ENCODE measurements at regions not wholly inside any gene's neighbourhood (a gene's known extent, or its start where the extent isn't known, plus 50 kb on each side); places are given as distances from the start of the nearest gene placed in this dataset.

DNA sequence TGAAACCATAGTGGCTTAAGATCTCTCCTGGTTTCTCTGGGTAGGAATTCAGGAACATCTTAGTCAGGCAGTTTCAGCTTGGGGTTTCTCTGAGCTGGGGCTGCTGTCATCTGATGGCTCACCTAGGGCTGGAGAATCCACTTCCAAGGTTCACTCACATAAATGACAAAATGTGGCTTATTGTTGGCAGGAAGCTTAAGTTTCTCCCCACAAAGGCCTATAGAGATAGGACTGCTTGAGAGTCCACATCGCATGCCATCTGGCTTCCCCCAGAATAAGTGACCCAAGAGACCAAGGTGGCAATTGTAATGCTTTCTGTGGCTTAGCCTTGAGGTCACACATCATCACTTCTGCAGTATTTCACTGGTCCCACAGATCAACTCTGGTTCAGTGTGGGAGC, 131.4 kb downstream of the EDN1 start:
- H3K27ac ChIP-seq: no peak overlapping the region
- DNase-seq (ENCODE audit: low spot score in 2 of 2): no peak
- H3K36me3 ChIP-seq: no peaks in the 10 kb centered on the region
- no peaks in the 10 kb centered on the region for H3K4me1 ChIP-seq
- intact Hi-C loops (cut with DNase I; ENCODE audit: low total_unique reads): no loop called here
- no peaks in the 10 kb centered on the region for H3K9me3 ChIP-seq
- H3K4me3 ChIP-seq: no peak overlapping the region
- no peaks in the 10 kb centered on the region for H3K27me3 ChIP-seq
- TF ChIP-seq POLR2AphosphoS5 (IDR thresholded peaks at IDR 0.05) (no peak), CTCF (IDR thresholded peaks at IDR 0.05) (no peak)

DNA sequence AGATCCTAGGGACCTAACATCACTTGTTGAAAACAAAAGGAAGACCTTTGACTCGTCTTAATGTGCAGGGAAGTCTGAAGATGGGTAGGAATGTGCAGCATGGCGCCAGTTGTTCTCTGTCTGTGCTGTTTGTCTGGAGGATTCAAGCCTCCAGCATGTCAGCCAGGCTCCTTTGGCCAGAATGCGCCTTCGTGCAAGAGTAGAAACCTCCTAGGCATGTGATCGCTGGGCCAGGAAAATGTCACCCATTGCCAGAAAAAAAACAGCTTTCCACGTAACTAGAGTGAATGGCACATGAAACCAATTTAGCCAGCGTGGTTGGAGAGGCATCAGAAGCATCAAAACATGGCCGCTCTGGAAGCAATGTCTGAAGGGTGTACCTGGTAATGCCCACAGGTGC, 132.7 kb downstream of the EDN1 start:
- TF ChIP-seq POLR2A (IDR thresholded peaks at IDR 0.05) (no peak), CTCF (IDR thresholded peaks at IDR 0.05) (no peak), POLR2AphosphoS5 (IDR thresholded peaks at IDR 0.05) (no peak)
- Histone ChIP-seq H3K36me3 (no peaks in the 10 kb centered on the region), H3K4me3 (no peak overlapping the region), H3K27me3 (no peaks in the 10 kb centered on the region), H3K4me1 (no peaks in the 10 kb centered on the region), H3K27ac (no peak overlapping the region), H3K9me3 (no peaks in the 10 kb centered on the region)
- no peak for DNase-seq (ENCODE audit: low spot score in 2 of 2)
- intact Hi-C loops (cut with DNase I; ENCODE audit: low total_unique reads): no loop called here

GRCh38 chr6:12423832-12424231, 133.7 kb downstream of the EDN1 start:
- TF ChIP-seq POLR2A (IDR thresholded peaks at IDR 0.05) (no peak), POLR2AphosphoS5 (IDR thresholded peaks at IDR 0.05) (no peak), CTCF (IDR thresholded peaks at IDR 0.05) (no peak)
- intact Hi-C loops (cut with DNase I; ENCODE audit: low total_unique reads): no loop called here
- H3K27ac ChIP-seq: no peak overlapping the region
- DNase-seq (ENCODE audit: low spot score in 2 of 2): no peak
- no peak overlapping the region for H3K4me3 ChIP-seq
- H3K4me1 ChIP-seq: no peaks in the 10 kb centered on the region
- H3K27me3 ChIP-seq: no peaks in the 10 kb centered on the region
- H3K9me3 ChIP-seq: no peaks in the 10 kb centered on the region
- H3K36me3 ChIP-seq: no peaks in the 10 kb centered on the region

DNA sequence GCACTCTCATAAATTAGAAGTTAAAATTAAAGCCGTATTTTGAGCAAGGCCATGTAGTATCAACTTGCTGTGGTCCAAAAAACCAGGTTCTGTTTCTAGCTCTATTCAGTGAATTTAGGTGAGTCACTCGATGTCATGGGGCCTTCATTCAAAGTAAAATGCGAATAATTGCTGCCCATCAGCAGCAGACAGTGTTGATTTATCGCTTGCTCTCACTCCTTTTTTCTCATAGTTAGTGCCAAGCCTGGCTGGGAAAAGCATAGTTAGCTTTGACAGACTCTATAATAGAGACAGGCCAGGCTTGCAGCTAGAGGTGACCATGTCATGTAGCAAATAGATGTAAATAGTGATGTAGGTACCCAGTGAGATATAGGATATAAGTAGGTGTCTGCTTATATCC, 136.0 kb downstream of the EDN1 start:
- Histone ChIP-seq H3K4me3 (no peak overlapping the region), H3K9me3 (no peaks in the 10 kb centered on the region), H3K27ac (no peak overlapping the region), H3K27me3 (no peaks in the 10 kb centered on the region), H3K4me1 (no peaks in the 10 kb centered on the region), H3K36me3 (no peaks in the 10 kb centered on the region)
- intact Hi-C loops (cut with DNase I; ENCODE audit: low total_unique reads): no loop called here
- TF ChIP-seq POLR2A (IDR thresholded peaks at IDR 0.05): no peak
- no peak for TF ChIP-seq POLR2AphosphoS5 (IDR thresholded peaks at IDR 0.05)
- no peak for TF ChIP-seq CTCF (IDR thresholded peaks at IDR 0.05)
- DNase-seq (ENCODE audit: low spot score in 2 of 2): no peak

DNA sequence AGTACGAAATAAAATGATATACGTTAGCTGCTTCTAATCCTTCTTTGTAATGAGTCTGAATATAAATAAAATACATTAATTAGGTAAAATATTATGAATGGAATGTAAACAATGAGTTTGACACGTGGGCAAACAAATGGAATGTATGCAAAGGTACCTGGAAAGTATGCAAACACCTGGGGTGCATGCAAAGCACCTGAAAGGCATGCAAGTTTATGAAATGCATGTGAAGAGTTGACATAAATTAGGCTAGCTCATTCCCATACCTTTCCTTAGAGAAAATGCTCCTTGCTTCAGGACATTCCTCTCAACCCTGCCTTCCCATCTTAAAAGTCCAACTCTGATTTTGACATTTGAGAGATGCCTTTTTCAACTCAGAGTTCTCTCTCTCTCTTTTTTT, 140.9 kb downstream of the EDN1 start:
- Histone ChIP-seq H3K36me3 (no peaks in the 10 kb centered on the region), H3K4me3 (no peak overlapping the region), H3K4me1 (no peaks in the 10 kb centered on the region), H3K27me3 (no peaks in the 10 kb centered on the region), H3K9me3 (no peaks in the 10 kb centered on the region), H3K27ac (no peak overlapping the region)
- intact Hi-C loops (cut with DNase I; ENCODE audit: low total_unique reads): no loop called here
- DNase-seq (ENCODE audit: low spot score in 2 of 2): no peak
- TF ChIP-seq POLR2A (IDR thresholded peaks at IDR 0.05) (no peak), CTCF (IDR thresholded peaks at IDR 0.05) (no peak), POLR2AphosphoS5 (IDR thresholded peaks at IDR 0.05) (no peak)

Measured in breast epithelium (tissue), 4 donors.